ENCODE measurements at regions not wholly inside any gene's neighbourhood (a gene's known extent, or its start where the extent isn't known, plus 50 kb on each side); places are given as distances from the start of the nearest gene placed in this dataset.
A peak's percentile ranks its signal among the peaks of the same experiment; 100 is the strongest.
"Not testable (repeated sequence)": the region's sequence is repeated elsewhere in the genome, so short reads cannot be mapped to it uniquely, and the experiment has no call there.

DNA sequence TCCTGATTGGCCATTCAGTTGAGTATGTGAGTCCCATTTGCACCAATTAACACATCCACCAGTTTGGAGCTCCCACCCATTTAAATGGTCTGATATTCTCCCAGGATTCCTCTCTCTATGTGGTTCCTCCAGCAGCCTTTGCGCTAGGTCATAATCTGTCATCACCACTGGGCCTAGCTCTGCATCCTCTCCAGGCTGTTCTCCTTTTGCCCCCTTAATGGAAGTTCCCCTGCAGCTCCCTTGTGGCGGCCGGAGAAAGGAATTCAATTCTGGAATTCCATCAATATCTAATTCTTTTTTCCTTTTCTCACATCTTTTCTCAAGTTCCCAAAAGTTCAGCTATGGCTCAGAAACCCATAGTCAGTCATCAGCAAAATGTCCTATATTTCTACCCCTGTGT, 2184.4 kb upstream of the AGA start:
- no peak for DNase-seq

- DNase-seq: no peak
Observed at GRCh38 chr4:179631321-179631720, 2189.1 kb upstream of the AGA start.

DNA sequence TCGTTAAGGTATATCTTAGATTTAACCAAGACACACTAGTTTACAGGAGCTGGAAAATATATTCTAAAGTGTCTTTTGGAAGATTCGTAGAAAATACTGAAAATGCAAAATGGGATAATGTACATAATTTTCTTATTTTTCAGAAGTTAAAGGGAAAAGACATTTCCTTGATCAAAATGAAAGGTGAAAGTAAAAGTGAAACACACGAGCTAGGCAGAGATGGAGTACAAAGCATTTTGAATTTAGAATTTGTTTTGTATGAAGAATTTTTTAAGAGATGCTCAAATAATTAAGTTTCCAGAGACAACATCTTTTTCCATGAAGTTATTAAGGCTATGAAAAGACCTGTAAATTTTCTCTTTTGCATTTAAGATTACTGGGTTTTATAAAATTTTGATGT, 2192.6 kb upstream of the AGA start:
- no peak for DNase-seq

GRCh38 chr4:179662522-179662921, 2220.3 kb upstream of the AGA start:
- no peak for DNase-seq

DNA sequence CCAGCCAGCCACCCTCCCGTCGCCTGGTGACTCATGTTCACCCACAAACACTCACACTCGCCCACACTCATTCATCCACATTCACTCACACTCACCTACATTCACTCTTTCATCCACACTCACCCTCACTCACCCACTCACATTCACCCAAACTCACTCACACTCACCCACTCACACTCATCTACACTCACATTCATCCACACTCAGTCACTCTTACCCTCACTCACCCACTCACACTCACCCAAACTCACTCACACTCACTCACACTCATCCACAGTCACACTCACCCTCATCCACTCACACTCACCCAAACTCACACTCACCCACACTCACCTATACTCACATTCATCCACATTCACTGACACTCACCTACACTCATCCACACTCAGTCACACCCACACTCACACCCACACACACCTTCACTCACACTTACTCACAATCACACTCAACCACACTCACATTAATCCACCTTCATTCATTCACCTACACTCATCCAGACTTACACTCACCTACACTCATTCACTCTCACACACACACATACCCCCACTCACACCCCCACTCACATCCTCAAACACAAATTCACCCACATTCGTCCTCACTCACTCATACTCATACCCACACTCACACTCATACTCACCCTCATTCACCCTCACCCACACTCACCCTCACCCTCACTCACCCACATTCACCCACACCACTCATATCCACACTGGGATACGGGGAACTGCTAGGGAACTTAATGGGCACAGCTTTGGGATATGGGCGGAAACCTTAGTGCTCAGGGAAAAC, 2221.6 kb upstream of the AGA start:
- DNase-seq: no peak

DNA sequence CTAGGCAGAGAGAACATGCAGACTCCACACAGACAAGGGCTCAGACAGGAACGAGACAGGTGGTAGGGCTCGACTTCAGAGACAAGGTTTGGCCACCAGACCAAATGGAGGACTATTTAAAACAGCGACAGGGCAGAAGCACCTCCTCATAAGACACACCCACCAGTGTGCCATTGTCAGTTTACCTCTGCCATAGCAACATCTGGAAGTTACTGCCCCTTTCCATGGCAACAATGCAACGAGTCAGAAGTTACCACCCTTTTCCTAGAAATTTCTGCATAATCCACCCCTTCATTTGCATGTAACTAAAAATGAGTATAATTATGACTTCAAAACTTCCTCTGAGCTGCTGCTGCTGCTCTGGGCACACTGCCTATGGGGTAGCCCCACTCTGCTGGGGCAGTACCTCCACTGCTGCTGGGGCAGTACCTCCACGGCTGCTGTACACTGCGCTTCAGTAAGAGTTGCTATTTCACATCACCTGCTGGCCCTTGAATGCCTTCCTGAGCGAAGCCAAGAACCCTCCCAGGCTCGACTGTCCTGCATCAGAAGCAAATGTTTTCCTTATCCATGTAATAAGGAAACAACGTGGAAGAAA, 2222.3 kb upstream of the AGA start:
- no peak for DNase-seq

DNA sequence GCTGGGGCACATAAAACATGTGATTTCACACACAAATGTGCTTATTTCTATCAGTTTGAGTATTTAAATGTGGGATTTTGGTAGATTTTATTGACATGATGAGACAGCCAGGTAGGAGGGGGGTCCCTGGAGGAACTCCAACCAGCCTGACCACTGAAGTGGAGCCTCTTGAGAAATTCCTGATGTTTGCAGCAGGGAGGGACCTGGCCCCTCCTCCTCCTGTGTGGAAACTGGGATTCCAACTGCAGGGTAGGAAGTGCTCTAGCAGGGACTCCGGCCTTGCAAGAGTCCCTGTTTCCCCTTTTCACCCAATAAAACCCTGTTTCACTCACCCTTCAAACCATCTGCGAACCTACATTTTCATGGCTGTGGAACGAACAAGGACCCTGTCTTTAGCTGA, 2224.0 kb upstream of the AGA start:
- no peak for DNase-seq

GRCh38 chr4:179671609-179672008, 2229.4 kb upstream of the AGA start:
- DNase-seq: no peak

DNA sequence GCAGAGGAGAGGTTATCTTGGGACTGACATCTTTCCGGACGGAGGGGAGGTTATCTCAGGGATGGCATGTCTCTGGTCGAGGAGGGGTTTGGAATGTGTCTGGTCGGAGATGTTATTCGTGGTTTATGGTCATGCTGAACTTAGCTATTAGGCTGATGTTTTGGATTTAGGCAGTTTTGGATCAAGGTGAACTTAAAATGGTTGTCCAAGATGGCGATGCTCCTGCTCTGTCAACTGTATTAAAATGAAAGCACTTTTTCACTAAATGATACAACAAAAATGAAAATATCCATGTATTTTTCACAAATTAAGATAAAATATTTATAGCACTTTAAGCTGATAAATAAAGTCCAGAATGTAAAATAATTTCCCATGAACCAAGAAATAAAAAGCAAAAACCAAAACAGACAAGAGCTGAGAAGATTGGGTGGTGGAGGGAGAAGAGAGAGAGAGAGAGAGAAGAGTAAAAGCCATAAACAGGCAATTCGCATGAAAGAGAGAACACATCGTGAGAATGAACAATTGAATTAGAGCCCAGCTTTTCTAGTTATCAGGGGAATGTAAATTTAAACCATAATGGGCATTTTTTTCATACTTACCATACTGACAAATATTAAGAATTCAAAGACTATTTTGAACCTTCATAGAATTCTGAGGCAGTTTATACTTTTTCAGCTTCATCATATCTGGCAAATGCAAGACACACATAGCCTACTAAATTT, 2236.0 kb upstream of the AGA start:
- no peak for DNase-seq

GRCh38 chr4:179683661-179684060, 2241.4 kb upstream of the AGA start:
- not testable (repeated sequence) for DNase-seq

DNA sequence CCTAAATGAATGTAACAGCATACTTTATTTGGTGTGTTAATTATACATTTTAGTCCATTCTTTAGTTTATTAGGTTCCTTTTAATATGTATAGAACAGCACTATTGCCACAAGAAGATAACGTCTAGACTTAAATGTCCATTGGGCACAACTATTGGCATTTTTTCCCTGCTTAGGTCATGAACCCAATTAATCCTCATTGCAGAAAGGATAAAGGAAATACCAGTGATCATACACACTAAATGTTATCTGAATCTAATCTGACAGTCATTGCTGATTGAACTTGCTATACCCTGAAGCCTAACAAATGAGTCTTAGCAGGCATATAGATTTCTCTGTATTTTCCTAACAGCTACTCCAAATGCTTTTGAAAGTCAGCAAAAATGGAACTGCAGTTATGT, 2250.0 kb upstream of the AGA start:
- DNase-seq: no peak

GRCh38 chr4:179695175-179695574, 2252.9 kb upstream of the AGA start:
- no peak for DNase-seq

DNA sequence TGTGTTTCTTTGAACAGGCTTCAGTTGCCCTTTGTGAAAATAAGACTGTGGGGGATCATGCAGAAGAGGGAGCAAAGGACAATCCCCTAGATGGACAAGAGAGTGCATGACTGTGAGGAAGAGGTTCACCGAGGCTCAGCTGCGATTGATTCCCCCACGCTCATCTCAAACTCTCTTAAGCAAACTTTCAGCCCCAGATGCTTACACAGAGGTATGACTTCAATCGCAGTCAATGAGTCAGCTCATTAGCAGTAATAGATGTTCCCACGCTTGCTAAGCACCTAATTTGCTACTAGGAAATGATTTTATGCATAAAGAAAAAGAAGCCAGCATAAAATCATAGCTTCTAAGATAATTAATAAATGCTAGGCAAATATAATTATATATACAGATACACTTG, 2256.1 kb upstream of the AGA start:
- no peak for DNase-seq

DNA sequence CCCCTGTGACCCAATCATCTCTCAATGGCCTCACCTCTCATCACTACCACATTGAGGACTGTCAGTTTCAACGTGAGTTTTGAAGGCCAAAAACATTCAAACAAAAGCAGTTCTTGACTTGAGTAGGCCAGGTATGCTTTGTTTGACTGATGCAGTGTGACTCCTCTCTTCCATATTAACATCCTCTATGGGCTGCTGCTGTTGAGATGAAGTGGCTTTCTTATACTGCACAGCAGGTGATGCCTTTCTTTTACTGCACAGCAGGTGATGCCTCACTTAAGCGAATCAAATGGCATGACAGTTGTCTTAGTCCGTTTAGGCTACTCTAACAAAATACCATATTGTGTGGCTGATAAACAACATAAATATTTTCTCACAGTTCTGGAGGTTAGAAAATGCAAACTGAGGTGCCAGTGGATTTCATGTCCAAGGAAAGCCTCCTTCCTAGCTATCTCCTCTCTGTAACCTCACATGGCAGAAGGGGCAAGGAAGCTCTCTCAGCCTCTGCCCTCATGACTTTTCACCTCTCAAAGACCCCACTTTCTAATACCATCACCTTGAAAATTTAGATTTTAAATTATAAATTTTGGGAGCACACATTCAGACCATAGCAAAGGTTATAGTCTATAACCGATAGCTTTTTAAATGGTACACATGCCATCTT, 2267.9 kb upstream of the AGA start:
- no peak for DNase-seq

GRCh38 chr4:179719766-179720450, 2277.7 kb upstream of the AGA start:
- peak; percentile 38 for DNase-seq

- DNase-seq: not testable (repeated sequence)
Observed at GRCh38 chr4:179726491-179726890, 2284.3 kb upstream of the AGA start.

- DNase-seq: no peak
Observed at GRCh38 chr4:179728305-179728704, 2286.1 kb upstream of the AGA start.

DNA sequence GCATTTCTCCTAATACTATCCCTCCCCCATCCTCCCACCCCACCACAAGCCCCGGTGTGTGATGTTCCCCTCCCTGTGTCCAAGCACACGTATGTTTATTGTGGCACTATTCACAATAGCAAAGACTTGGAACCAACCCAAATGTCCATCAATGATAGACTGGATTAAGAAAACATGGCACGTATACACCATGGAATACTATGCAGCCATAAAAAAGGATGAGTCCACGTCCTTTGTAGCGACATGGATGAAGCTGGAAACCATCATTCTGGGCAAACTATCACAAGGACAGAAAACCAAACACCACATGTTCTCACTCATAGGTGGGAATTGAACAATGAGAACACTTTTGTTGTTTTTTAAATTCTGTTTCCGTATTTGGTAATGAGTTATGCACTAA, 2294.6 kb upstream of the AGA start:
- not testable (repeated sequence) for DNase-seq

DNA sequence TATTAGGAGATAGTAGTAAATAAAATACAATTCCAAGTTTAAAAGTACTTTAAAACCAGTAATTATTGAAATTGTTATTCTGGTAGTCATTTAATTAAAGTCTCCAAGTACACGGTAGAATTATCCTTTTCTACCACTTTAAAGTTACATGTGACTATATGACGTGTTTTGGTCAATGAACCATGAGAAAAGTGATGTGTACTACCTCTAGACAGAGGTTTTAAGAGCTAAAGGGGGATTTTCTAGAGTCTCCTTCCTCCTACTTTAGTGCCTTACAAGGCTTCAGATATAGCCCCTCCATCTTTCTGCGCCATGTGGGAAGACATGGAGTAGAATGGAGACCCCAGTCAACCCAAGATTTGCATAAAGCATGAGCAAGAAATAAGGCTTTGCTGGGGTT, 2296.6 kb upstream of the AGA start:
- no peak for DNase-seq

DNA sequence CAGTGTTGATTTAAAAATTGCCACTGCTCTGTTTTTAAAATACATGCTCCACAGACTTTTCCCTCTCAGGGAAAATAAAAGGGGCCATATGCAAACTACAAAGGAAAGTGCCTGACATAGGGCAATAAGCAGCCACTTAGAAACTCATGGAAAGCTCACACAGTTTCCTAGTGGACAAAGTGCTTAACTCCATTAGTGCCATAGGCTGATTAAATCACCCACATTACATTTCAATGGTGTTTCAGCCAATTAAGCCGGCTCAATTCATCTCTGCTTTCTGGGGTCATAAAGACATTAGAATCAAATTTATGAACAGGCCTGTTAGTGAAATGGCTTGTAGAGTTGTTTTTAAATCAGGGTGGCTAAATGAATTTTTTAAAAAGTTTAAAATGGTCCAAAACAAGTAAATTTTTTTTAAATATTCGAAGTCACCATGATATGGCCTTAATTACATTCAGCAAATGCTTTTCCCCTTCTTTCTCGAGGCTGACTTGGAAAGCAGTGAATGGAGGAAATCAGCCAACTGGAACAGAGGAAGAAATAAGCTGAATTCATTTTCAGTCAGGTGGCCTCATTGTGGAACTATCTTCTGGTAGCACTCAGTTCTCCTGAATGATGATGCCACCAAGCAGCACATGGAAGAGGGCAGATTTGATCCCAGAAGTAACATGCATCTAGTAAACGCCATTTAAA, 2305.1 kb upstream of the AGA start:
- no peak for DNase-seq

GRCh38 chr4:179748837-179749236, 2306.6 kb upstream of the AGA start:
- no peak for DNase-seq

DNA sequence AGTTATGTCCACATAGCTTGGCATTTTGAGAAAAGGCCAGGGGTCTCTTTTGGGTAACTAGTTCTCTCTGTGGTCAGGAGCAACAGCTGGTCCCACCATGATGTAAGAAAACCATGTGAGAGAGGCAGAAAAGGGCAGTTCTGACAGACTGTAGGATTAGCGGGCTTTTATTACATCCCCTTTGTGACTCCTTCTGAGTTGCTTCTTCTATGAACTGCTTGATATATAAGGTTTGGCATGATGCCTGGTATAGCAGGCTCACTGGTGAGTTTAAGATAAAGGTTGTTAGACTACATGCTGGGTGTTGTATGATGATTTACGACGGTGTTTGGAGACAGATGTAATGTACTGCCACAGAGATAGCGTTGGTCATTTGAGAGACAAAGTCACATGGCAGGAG, 2308.1 kb upstream of the AGA start:
- no peak for DNase-seq
